HuH-7 (cell line): ENCODE measurements at regions not wholly inside any gene's neighbourhood (a gene's known extent, or its start where the extent isn't known, plus 50 kb on each side); places are given as distances from the start of the nearest gene placed in this dataset.

Source experiments
- DNase-seq: peaks from one replicate; pipeline ENCODE4 v3.0.0; 2011; ENCODE audit warnings: low spot score

DNA sequence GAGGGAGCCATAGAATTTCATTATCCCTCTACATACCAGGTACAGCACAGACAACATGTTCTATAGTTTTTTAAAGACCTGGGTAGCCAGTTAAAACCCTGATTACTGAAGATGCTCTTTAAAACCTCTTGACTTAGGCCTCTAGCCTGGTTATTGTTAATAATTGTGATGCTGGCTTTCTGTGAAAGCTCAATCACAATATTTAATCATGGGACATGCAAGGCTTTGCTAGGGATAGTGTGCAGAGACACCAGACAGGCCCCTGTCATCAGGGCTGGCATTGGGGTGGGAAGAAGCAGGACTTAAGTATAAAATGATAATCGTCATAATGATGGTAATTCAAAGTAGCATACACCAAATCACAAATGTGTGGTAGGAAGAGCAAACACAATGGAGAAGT, 274.4 kb downstream of the PTBP2 start:
- DNase-seq: no peak

DNA sequence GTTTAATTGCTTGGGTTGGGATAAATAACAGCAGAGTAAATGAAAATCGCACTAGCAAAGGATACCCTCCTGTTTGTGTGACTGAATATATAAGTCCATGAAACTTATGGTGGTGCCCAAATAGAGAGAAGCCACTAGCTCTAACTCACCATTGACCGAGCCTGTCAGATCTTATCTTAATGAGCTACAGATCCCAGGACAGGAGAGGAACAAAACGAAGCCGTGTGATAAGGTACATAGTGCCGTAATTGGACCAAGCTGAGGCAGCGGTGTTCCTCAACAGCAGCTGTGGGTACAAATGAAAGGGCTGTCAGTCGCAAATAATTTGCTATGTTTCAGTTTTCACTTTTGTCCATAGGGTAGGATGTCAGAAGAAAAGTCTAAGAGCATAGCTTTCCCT, 276.1 kb downstream of the PTBP2 start:
- no peak for DNase-seq

DNA sequence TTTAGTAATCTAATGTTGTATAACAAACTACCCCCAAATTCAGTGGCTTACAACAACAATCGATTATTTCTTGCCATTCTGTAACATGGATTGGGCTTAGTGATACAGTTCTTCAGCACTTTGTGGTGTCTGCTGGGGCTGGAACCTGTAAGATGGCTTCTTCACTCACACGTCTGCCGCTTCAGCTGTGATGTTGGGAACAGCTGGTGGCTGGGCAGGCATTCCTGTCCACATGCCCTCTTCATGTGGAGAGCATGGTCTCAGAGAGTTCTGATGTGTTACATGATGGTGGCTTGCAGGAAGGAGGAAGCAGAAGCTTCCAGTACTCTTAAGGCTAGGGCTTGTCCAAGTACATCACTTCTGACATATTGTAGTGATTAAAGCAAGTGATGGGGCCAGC, 276.9 kb downstream of the PTBP2 start:
- DNase-seq: no peak

DNA sequence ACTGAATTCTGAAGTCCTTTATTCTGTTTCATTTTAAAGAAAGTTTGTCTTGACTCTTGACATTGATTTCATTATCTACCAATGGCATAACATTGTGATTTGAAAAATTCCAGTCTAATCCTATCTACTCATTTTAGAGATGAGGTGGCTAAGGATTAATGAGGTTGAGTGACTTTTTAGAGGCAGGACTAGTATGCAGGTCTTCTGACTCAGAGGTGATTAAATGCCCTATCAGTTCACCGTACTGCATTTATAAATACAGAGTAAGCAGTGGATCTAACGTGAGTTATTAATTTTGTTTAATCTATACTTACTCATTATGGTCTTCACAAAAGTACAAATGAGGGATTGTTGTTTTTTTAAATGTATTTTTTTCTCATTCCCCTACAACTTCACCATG, 277.6 kb downstream of the PTBP2 start:
- DNase-seq: no peak

DNA sequence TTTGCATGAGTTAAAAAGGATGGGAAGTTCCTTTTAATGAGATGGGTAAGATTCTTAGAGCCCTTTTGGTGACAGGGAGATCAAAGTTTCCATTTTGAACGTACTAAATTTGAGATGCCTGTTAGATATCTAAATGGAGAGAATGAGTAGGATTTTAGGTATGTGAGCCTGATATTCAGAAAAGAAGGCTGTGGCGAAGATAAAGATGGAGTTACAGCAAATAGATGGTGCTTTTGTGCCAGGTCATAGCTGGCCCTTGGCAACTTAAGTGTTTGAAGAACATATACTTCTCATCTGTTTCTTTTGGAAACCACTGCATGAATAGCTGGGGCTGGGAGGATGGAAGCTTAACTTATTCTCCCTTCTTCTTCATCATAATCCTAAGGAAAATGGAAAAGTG, 282.5 kb downstream of the PTBP2 start:
- no peak for DNase-seq

DNA sequence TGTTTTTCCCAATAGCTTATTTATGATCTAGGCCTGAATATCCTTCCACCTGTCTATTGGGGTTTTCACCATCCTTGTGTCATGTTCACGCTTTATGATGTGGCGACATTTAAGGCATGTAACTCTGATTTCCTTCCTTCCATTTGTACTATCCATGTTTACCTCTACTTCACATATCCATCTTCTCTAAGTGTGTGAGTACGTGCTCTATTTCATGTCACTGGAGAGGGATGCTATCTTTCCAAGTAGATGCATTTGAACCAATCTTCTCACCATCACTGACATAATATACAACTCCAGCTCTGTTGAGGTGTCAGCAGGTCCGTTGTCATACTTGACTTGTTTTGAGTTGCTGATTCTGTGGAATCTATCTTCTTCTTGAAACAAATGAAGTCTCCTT, 283.2 kb downstream of the PTBP2 start:
- no peak for DNase-seq

DNA sequence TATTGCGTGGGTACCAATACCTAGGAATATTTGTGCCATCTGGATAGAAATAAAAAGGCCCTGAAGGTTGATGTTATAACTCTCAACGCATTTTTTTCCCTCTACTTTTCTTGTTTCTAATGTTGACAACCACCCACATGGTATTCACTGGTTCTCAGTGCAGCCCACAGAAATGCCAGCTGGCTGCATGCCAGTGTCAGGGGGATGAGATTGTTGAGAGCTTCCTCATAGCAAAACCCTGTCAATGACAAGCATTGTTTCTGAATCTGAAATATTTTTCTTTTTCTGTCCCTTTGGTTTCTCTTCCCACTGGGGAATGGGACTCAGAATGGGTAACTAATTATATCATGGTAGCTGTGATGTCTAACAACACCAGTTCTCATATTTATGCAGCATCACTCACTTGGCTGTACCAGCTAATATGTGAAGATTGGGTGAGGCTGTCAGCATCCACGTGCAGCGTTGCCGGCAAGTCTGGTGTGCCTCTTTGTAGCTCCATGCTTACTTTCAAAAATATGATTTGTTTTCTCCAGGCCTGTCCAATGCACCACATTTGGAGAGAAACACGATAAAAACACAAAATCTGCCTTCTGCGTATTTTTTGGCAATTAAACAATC, 284.6 kb downstream of the PTBP2 start:
- no peak for DNase-seq

DNA sequence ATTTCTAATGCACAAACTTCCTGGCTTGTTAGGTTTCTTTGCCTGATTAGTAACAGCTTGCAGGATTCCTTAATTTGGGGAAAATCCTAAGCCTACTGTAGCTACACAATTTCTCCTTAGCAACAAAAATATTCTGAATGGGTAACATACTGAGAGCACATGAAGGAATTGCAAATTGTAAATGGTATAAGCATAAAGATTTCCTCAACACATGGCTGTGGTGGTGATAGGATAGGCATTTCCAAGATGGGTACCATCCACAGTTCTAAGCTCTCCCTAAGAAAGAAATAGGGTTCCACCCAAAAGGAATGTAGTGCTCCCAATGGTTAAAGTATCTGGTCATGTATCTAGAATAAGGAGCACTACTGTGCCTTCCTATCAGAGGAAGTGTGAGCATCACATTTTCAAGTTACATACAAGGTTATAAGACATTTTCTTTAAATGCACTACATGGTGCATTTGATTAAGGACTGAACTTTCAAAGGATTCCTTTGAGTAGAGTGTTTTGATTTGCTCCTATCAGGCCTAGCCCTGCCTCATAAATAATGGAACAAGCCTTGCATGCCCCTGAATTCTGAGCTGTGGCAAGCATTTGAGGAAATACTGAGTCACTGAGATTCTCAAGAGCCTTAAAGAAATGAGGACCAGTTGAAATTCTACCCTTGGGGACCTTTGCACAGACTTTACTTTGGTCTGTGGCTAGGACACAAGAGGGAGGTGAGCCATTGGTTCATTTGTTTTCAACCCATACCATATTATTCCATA, 286.4 kb downstream of the PTBP2 start:
- no peak for DNase-seq

DNA sequence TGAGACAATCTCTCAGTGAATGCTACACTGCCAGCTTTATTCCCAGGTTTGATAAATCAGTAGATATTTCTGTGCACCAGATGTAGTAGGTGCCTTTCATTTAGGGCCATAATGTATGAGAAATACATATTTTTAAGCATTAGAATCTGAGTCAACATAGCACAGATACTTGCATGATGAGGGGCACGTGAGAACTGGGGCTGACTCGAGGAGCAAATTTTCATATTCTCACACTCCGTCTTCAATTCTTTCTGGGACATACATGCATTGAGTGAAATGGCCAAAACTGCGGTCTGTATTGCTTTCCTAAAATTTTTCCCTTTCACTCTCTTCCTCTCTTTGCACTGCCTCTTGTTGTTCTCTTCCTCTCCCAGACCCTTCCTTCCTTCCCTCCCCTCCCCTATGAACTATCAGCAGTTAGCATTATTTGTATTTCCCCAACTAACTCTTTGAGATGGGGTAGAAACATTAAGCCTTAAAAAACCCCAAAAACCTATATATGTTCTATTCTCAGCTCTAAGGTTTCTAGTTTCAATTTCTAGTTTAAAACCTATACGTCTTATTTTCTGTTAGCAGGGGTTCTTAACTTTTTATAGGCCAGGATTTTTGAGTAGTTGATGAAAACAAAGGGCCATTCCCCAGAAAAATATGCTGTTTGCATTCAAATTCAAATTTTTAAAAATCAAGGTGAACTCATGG, 289.1 kb downstream of the PTBP2 start:
- no peak for DNase-seq

DNA sequence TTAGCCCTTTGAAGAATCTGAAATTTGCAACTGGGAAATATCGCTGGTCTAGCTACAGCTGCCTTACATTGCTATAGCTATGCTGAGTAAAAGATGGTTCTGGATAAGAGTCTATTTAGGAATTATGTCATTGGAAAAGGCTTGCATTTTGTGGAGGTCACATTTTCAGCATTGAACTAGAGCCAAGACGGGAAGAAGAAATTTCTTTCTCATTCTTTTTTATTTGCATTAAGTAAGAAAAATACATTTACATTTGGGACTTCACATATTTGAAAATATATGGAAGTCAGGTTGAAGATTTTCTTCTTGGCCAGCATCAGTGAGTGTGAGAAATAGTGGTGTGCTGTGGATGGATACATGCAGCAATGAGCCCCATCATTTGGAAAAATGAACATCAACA, 291.6 kb downstream of the PTBP2 start:
- DNase-seq: no peak

DNA sequence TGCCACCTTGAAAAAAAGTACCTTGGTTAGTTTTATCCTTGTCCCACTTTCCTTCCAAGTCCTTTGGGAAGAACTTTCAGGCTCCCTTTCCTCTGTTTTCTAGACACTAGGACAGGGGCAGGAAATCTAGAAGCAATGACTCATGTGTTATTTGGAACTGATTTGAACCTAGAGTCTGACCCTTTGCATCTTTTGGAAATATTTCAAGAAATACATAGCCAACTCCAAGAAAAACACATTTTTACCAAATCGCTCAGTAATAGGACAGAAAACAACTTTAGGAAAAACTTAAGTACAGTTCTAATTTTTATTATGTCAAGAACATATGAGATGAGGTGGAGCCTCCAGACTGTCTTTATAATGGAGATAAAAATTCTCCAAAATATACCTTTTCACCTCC, 292.4 kb downstream of the PTBP2 start:
- no peak for DNase-seq

DNA sequence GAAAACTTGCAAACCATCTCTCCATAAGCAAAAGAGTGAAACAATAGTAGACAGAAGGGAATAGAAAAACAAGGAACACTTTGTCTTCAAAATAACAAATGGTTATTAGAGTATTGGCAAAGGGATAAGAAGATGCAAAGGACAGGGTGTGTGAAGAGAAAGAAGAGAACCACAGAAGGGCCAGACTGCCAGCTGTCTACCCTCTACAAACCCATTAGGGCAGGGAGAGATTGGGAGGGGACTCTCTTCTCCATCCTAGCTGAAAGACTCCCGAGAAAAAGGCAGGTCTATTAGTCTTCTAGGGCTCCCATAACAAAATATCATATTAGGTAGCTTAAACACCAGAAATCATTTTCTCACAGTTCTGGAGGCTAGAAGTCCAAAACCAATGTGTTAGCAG, 292.8 kb downstream of the PTBP2 start:
- DNase-seq: no peak

DNA sequence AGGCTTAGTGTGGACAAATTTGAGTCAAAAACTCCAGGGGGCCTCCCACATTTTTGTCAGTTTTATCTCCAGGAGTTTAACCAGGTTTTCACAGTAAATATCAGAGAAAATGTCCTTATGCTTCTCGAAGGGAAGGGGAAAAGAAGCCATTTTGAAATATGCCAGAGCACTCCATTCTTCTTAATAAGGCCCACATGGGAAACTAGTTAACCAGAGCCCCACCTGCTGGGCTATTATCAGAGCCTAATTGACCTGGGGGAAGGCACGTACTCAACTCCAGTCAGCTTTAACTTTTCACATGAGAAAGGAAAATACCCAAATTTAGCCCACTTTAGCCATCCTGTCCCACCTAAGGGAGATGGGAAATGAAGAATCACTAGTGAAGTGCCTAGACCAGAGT, 296.3 kb downstream of the PTBP2 start:
- DNase-seq: no peak
